Epithelial cell of proximal tubule (primary cell): ENCODE measurements at regions not wholly inside any gene's neighbourhood (a gene's known extent, or its start where the extent isn't known, plus 50 kb on each side); places are given as distances from the start of the nearest gene placed in this dataset.

ENCODE experiments used
- DNase-seq: peaks from one replicate; pipeline ENCODE4 v3.0.0-alpha.2; 2011; ENCODE audit warnings: low read depth
- H3K4me3 ChIP-seq: 2 replicates; pipeline ENCODE4 v1.5.1; 2011; ENCODE audit warnings: low read depth, mild to moderate bottlenecking, low read length
- TF ChIP-seq, protein P1 (sequence below): conservative IDR thresholded peaks from 2 replicates; pipeline ENCODE4 v1.5.1; 2012; ENCODE audit warnings: low read depth, mild to moderate bottlenecking, low read length

DNA sequence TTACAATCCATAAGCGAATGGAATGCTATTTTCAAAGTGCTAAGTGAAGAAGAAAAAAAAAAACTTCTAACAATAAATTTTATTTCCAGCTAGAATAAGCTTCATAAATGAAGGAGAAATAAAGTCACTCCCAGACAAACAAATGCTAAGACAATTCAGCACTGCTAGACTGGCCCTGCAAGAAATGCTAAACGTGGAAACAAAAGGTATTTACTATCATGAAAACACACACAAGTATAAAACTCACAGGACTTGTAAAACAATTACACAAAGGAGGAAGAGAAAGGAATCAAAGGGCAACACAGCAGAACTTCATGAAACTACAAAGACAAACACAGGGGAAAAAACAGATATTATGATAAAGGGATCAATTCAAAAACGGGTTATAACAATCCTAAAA, 85.8 kb upstream of the NELL2 start:
- DNase-seq: no peak
- H3K4me3 ChIP-seq: no peak overlapping the region
- TF ChIP-seq, protein P1, sequence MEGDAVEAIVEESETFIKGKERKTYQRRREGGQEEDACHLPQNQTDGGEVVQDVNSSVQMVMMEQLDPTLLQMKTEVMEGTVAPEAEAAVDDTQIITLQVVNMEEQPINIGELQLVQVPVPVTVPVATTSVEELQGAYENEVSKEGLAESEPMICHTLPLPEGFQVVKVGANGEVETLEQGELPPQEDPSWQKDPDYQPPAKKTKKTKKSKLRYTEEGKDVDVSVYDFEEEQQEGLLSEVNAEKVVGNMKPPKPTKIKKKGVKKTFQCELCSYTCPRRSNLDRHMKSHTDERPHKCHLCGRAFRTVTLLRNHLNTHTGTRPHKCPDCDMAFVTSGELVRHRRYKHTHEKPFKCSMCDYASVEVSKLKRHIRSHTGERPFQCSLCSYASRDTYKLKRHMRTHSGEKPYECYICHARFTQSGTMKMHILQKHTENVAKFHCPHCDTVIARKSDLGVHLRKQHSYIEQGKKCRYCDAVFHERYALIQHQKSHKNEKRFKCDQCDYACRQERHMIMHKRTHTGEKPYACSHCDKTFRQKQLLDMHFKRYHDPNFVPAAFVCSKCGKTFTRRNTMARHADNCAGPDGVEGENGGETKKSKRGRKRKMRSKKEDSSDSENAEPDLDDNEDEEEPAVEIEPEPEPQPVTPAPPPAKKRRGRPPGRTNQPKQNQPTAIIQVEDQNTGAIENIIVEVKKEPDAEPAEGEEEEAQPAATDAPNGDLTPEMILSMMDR: no peak

DNA sequence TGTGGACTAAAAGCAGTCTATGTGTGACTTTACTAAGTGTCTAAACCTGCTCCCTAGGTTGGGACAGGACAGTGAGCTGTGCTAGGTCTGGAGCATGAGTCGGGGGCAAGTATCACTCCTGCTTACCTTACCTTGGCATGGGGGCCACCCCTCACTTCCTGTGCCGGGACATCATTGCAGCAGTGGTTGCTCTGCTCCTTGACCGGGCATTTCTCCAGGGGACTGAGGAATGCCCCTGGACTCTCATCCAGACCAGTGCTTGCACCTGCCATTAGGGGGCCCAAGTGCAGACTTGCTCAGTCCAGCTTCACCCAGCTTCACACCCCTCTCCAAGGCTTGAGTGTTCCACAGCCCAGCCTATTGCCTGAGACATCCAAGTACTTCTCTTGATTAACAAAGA, 84.7 kb upstream of the NELL2 start:
- no peak overlapping the region for H3K4me3 ChIP-seq
- DNase-seq: no peak
- TF ChIP-seq, protein P1: no peak

DNA sequence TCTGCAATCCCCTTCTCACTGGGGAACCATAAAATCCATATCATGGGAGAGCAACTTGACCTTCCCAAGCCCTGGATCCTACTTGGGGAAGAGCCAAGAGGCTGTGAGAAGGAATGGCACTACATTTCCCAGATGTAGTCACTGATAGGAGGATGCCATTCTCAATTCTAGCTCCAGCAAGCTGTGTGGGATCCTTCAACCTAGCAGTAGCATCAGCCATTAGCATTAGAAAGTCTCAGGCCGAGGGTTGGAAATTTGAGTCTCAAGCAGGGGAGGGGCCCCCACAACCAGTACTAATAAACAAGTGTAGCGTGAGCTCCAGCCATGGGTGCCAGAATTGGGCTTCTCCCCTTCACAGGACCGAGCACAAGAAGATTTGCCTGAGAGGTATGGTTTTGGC, 84.3 kb upstream of the NELL2 start:
- no peak overlapping the region for H3K4me3 ChIP-seq
- TF ChIP-seq, protein P1: no peak
- DNase-seq: no peak

DNA sequence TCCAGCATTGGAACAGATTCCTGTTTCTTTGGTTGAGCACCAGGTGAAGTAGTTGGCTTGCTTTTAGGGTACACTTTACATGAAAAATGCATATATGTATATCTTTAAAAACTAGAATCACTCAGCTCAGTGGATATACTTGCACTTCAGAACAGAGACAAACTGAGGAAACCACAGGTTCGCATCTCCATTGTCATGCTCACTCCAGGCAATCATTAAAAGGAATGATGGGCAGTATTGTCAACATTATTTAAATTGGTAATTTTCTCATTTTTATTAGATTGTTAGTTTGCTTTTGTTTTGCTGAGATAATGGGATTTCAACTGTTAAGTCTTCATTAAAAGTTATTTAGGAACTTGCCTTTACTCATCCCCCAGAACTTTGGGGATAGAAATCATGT, 71.0 kb upstream of the NELL2 start:
- H3K4me3 ChIP-seq: no peak overlapping the region
- no peak for DNase-seq
- TF ChIP-seq, protein P1: no peak

DNA sequence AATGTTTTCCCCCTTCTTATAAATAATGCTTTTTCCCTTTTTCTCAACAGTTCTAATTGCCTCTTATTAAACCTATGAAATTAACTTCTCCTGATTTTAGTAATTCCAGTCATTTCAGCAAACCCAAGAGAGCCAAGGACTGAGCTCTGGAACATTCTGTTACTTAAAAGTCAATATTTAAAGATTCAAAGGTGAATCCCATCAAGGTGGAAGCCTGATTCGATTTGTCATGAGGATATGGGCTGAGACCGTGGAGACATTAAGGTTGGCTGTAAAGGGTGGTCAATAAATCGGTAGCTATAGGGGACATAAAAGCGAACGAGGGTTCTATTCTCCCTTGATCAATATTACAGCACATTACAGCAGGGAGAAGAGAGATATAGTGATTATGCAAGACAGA, 66.6 kb upstream of the NELL2 start:
- DNase-seq: no peak
- no peak overlapping the region for H3K4me3 ChIP-seq
- TF ChIP-seq, protein P1: no peak

DNA sequence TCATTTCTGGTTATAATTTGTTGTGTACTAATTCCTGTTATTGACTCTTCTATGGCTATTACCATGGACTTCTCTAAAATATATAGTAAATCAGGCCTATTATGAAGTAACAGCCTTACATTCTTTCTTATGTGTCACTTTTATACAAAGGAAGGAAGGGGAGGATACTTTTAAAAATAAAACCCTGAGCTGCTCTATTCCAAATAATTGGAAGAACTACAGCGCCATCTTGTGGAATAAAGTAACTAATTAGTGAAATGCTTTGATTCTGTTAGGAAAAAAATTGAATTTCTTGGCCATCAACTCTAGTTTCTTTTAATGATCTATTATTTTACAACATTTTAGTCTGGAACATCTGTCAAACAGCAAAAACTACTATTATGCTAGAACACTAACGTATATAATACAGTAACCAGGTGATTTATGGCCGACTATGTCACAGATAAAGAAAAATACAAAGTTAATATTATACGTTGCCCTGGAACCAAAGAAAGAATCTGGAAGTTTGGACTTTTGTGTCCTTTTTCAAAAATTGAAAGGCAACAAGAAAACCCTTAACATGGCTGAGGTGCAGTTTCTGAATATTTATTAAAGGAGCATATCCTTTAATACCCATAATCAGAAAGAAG, 55.0 kb upstream of the NELL2 start:
- peak; percentile 15 for DNase-seq
- TF ChIP-seq, protein P1: peak; percentile 54
- H3K4me3 ChIP-seq: no peak overlapping the region

DNA sequence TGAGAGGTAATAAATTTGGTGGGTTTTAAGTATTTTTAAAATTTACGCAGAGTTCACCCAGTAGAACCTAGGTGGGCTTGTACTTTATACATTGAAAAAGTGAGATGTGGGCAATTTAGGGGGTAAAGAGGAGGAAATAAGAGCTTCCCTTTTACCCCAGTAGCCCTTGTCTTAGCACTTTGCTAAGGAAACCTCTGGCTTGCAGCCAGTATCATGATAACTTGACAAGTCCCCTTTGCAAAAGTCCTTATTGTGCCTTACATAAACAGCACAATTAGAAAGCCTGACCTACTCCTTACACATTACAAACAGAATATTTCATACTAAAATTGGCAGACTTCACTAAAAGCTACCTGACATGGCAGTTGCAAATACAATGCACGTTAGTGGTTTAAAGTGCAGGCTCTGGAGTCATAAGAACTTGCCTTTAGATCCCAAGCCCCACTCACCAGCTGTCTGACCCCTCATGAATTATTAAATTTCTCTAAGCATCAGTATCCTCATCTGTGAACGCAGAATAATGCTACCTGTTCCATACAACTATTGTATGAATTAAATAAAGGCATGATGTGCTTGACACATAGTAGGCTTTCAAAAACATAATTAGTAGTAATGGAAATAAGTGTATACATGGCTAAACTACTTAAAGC, 53.2 kb upstream of the NELL2 start:
- TF ChIP-seq, protein P1: no peak
- no peak for DNase-seq
- no peak overlapping the region for H3K4me3 ChIP-seq
